ENCODE measurements at regions not wholly inside any gene's neighbourhood (a gene's known extent, or its start where the extent isn't known, plus 50 kb on each side); places are given as distances from the start of the nearest gene placed in this dataset.
"Not testable (repeated sequence)": the region's sequence is repeated elsewhere in the genome, so short reads cannot be mapped to it uniquely, and the experiment has no call there.

DNA sequence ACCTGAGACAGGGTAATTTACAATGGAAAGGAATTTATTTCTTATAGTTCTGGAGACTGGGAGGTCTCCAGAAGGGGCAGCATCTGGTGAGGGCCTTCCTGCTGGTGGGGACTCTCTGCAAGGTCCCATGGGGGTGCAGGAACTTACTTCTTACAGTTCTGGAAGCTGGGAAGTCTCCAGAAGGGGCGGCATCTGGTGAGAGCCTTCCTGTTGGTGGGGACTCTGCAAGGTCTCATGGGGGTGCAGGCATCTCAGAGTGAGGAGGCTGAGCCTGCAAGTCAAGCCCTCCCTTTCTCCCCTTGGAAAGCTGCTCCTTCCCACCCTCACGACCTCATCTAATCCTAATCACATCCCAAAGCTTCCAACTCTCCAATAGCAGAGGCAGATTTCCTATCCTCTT, 157.4 kb downstream of the FOXL1 start:
- no peak overlapping the region for H3K4me3 Mint-ChIP-seq
- no peaks in the 10 kb centered on the region for H3K36me3 Mint-ChIP-seq
- DNase-seq (no peak), ATAC-seq (ENCODE audit: low read depth in 2 of 2) (no peak)
- H3K4me1 Mint-ChIP-seq, result peaks cover 0 to under 1% (median 0%) of the 10 kb centered on the region in 3 donors
- peaks cover 0 to 2% (median 0%) of the 10 kb centered on the region in 7 donors for H3K9me3 Mint-ChIP-seq
- no peak overlapping the region for H3K27ac Mint-ChIP-seq
- peaks cover 42 to 72% (median 71%) of the 10 kb centered on the region in 3 donors for H3K27me3 Mint-ChIP-seq

DNA sequence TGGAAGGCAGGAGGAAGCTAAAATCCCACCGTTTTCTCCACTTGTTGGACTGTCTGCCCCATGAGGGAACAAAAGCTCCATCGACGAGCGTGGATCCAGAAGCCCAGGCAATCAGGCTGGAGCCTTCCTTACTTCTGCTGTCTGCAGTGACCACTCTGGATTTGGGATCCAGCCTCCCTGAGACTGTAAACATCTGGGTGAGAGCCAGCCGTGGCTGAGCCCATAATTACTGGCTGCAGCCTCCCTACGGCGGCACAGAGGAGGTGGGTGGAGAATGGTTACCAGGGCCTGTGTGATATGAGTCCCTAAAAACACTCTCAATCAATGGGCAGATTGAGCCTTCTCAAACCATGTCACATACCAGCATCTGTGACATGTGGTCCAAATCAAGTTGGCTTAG, 158.2 kb downstream of the FOXL1 start:
- Mint-ChIP-seq H3K4me1 (peaks cover 0 to 8% (median 0%) of the 10 kb centered on the region in 3 donors), H3K27me3 (peaks cover 42 to 76% (median 73%) of the 10 kb centered on the region in 3 donors), H3K27ac (no peak overlapping the region), H3K36me3 (no peaks in the 10 kb centered on the region), H3K4me3 (no peak overlapping the region), H3K9me3 (peaks cover 0 to 2% (median 0%) of the 10 kb centered on the region in 7 donors)
- no peak for DNase-seq
- ATAC-seq (ENCODE audit: low read depth in 2 of 2), result no peak

GRCh38 chr16:86737083-86737482, 158.7 kb downstream of the FOXL1 start:
- no peaks in the 10 kb centered on the region for H3K36me3 Mint-ChIP-seq
- no peak overlapping the region for H3K4me3 Mint-ChIP-seq
- peaks cover 41 to 76% (median 73%) of the 10 kb centered on the region in 3 donors for H3K27me3 Mint-ChIP-seq
- DNase-seq (no peak), ATAC-seq (ENCODE audit: low read depth in 2 of 2) (no peak)
- peaks cover 0 to 9% (median 0%) of the 10 kb centered on the region in 3 donors for H3K4me1 Mint-ChIP-seq
- H3K9me3 Mint-ChIP-seq, result peaks cover 0 to 2% (median 0%) of the 10 kb centered on the region in 7 donors
- no peak overlapping the region for H3K27ac Mint-ChIP-seq

GRCh38 chr16:86738322-86738721, 160.0 kb downstream of the FOXL1 start:
- H3K27ac Mint-ChIP-seq; H3K4me1 Mint-ChIP-seq; DNase-seq; ATAC-seq (ENCODE audit: low read depth in 2 of 2); H3K9me3 Mint-ChIP-seq; H3K36me3 Mint-ChIP-seq; H3K4me3 Mint-ChIP-seq: not testable (repeated sequence)
- peaks cover 47 to 77% (median 72%) of the 10 kb centered on the region in 3 donors for H3K27me3 Mint-ChIP-seq

DNA sequence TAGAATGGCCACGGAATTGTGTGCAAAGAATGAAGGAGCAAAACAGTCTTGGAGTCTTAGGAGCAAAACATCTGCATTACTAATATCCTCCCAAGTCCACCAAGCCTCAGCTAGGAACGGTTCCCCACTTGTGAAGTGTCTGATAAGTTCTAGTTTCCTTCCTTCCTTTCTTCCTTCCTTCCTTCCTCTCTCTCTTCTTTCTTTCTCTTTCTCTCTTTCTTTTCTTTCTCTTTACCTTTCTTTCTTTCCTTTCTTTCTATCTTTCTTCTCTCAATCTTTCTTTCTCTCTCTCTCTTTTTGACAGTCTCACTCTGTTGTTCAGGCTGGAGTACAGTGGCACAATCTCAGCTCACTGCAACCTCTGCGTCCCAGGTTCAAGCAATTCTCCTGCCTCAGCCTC, 160.8 kb downstream of the FOXL1 start:
- ATAC-seq (ENCODE audit: low read depth in 2 of 2) (no peak), DNase-seq (no peak)
- Mint-ChIP-seq H3K27ac (peak overlapping the region in 1 of 6 donors; percentile 24), H3K36me3 (no peaks in the 10 kb centered on the region), H3K4me1 (peaks cover 0 to 9% (median 0%) of the 10 kb centered on the region in 3 donors), H3K27me3 (peaks cover 38 to 79% (median 69%) of the 10 kb centered on the region in 3 donors), H3K4me3 (no peak overlapping the region), H3K9me3 (no peaks in the 10 kb centered on the region)

- DNase-seq (no peak), ATAC-seq (ENCODE audit: low read depth in 2 of 2) (no peak)
- H3K4me3 Mint-ChIP-seq, result peak overlapping the region in 1 of 8 donors; percentile 17
- no peak overlapping the region for H3K27ac Mint-ChIP-seq
- H3K27me3 Mint-ChIP-seq, result peaks cover 43 to 79% (median 69%) of the 10 kb centered on the region in 3 donors
- peaks cover 0 to 9% (median 0%) of the 10 kb centered on the region in 3 donors for H3K4me1 Mint-ChIP-seq
- H3K36me3 Mint-ChIP-seq, result no peaks in the 10 kb centered on the region
- H3K9me3 Mint-ChIP-seq, result no peaks in the 10 kb centered on the region
Measured at GRCh38 chr16:86739808-86740207, 161.5 kb downstream of the FOXL1 start.

GRCh38 chr16:86740298-86740697, 161.9 kb downstream of the FOXL1 start:
- peaks cover 0 to 9% (median 0%) of the 10 kb centered on the region in 3 donors for H3K4me1 Mint-ChIP-seq
- no peak overlapping the region for H3K4me3 Mint-ChIP-seq
- no peak for ATAC-seq (ENCODE audit: low read depth in 2 of 2)
- H3K27ac Mint-ChIP-seq, result no peak overlapping the region
- H3K36me3 Mint-ChIP-seq, result no peaks in the 10 kb centered on the region
- no peak for DNase-seq
- no peaks in the 10 kb centered on the region for H3K9me3 Mint-ChIP-seq
- H3K27me3 Mint-ChIP-seq, result peaks cover 43 to 79% (median 66%) of the 10 kb centered on the region in 3 donors

DNA sequence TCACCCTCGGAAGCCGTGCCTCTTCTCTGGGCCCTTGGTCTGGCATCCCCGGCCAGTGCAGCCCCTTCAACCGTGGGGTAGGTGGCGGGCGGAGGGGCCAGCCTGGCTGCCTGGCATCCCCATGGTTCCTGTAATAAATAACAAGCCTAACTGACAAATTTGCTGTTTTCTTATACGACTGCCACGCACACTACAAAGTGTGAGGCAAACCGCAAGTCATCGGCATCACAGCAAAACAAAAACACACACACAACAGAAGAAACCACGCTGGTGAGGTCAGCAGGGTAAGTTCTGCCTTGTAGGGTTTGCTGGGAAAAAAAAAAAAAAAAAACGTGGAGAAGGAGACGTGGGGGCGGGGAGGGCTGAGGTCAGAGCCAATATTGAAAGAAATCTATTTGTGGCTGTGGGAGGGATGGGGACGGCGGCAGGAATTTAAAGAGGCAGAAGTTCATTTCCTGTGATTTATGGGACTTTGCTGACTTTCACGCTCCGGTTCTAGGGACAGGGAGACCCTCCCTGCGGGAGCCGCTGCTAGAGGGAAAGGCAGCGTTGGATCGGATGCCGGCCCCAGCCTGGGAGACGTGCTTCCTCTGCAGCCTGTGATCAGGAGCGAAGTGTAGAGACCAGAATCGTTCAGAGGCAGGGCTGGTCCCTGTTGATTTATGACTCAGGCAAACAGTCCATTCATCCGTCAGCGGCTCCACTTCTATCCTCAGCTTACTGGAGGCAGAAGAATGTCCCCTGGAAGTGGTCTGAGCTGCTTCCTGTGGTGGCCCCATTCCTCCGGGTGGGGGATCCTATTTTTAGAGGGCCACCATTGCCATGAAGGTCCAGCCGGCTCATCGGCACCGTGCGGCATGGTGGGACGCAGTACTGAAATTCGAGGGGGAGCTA, 162.8 kb downstream of the FOXL1 start:
- ATAC-seq (ENCODE audit: low read depth in 2 of 2), result no peak
- no peak for DNase-seq
- H3K27ac Mint-ChIP-seq, result peak overlapping the region in 3 of 6 donors; percentile 39 to 60 (median 43)
- H3K4me1 Mint-ChIP-seq, result peaks cover 0 to 9% (median 0%) of the 10 kb centered on the region in 3 donors
- peaks cover 0 to 2% (median 0%) of the 10 kb centered on the region in 7 donors for H3K9me3 Mint-ChIP-seq
- peaks cover 43 to 79% (median 64%) of the 10 kb centered on the region in 3 donors for H3K27me3 Mint-ChIP-seq
- H3K36me3 Mint-ChIP-seq, result no peaks in the 10 kb centered on the region
- H3K4me3 Mint-ChIP-seq, result peak overlapping the region in 3 of 8 donors; percentile 19 to 77 (median 72)

DNA sequence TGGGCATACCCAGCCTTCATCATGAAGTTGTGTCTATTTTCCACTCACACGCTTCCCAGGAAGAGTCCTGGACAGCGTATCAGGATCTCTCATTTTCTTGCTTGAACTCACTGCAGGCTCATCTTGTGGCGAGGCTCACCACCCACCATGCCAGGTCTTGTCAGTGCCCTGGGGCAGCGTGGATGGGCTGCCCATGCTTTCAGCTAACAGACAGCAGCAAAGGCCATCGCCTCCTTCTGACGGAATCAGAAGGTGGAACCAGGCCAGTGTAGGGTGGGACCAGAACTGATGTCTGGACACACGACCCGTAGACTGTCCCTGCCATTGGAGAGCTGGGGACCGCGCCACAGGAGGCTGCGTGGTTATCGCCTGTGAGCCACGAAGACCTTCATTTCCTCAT, 169.4 kb downstream of the FOXL1 start:
- Mint-ChIP-seq H3K27me3 (peaks cover 12 to 45% (median 35%) of the 10 kb centered on the region in 3 donors), H3K27ac (no peak overlapping the region), H3K4me3 (no peak overlapping the region)

DNA sequence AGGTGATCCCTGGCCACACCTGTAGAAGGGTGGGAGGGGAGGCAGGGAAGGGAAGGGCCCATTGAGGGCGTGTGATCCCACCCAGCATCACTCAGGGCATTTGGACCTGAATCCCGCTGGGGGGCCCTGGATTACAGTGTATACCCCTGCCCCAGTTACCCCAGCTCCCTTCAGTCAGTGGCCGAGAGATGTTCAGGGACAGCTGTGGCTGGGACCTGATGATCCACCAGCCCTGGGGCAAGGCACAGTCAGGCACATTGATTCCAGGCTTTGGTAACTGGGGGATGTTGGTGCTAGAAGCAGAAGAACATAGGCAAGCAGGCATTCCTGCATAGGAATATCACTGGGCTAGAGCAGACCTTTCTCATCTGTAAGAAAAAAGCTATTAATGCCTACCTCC, 170.3 kb downstream of the FOXL1 start:
- Mint-ChIP-seq H3K4me3 (no peak overlapping the region), H3K27ac (no peak overlapping the region), H3K4me1 (no peaks in the 10 kb centered on the region), H3K9me3 (peaks cover 0 to 2% (median 0%) of the 10 kb centered on the region in 7 donors), H3K27me3 (peaks cover 10 to 39% (median 30%) of the 10 kb centered on the region in 3 donors), H3K36me3 (no peaks in the 10 kb centered on the region)
- no peak for ATAC-seq (ENCODE audit: low read depth in 2 of 2)
- no peak for DNase-seq

More for the DNA sequence above, 169.4 kb downstream of the FOXL1 start:
- ATAC-seq (ENCODE audit: low read depth in 2 of 2), result no peak
- DNase-seq, result no peak
- Mint-ChIP-seq H3K9me3 (peaks cover 0 to 2% (median 0%) of the 10 kb centered on the region in 7 donors), H3K4me1 (no peaks in the 10 kb centered on the region), H3K36me3 (no peaks in the 10 kb centered on the region)

GRCh38 chr16:86751076-86752030, 173.0 kb downstream of the FOXL1 start:
- Mint-ChIP-seq H3K4me3 (peak overlapping the region in 1 of 8 donors; percentile 52), H3K27ac (no peak overlapping the region), H3K27me3 (peaks cover 5 to 13% (median 12%) of the 10 kb centered on the region in 3 donors), H3K9me3 (no peaks in the 10 kb centered on the region), H3K4me1 (no peaks in the 10 kb centered on the region), H3K36me3 (no peaks in the 10 kb centered on the region)
- ATAC-seq (ENCODE audit: low read depth in 2 of 2) (no peak), DNase-seq (no peak)

GRCh38 chr16:86752582-86753175, 174.3 kb downstream of the FOXL1 start:
- H3K27ac Mint-ChIP-seq, result peak overlapping the region in 1 of 6 donors; percentile 15
- DNase-seq (no peak), ATAC-seq (ENCODE audit: low read depth in 2 of 2) (no peak)
- H3K27me3 Mint-ChIP-seq, result peaks cover 4 to 16% (median 13%) of the 10 kb centered on the region in 3 donors
- H3K4me3 Mint-ChIP-seq, result no peak overlapping the region
- H3K36me3 Mint-ChIP-seq, result no peaks in the 10 kb centered on the region
- no peaks in the 10 kb centered on the region for H3K9me3 Mint-ChIP-seq
- no peaks in the 10 kb centered on the region for H3K4me1 Mint-ChIP-seq

- ATAC-seq (ENCODE audit: low read depth in 2 of 2) (no peak), DNase-seq (no peak)
- no peaks in the 10 kb centered on the region for H3K9me3 Mint-ChIP-seq
- no peak overlapping the region for H3K27ac Mint-ChIP-seq
- H3K36me3 Mint-ChIP-seq, result no peaks in the 10 kb centered on the region
- H3K4me3 Mint-ChIP-seq, result no peak overlapping the region
- H3K27me3 Mint-ChIP-seq, result peaks cover 1 to 18% (median 13%) of the 10 kb centered on the region in 3 donors
- no peaks in the 10 kb centered on the region for H3K4me1 Mint-ChIP-seq
Measured at GRCh38 chr16:86753399-86753798, 175.1 kb downstream of the FOXL1 start.
